Mononuclear cell (primary cell): ENCODE measurements at regions not wholly inside any gene's neighbourhood (a gene's known extent, or its start where the extent isn't known, plus 50 kb on each side); places are given as distances from the start of the nearest gene placed in this dataset.

Experiments used
- H3K27me3 ChIP-seq: 2 replicates; pipeline ENCODE4 v1.6.0; 2011; ENCODE audit warnings: low read length, control low read depth; ENCODE audit not compliant: insufficient read depth
- H3K4me1 ChIP-seq: 2 replicates; pipeline ENCODE4 v1.5.1; 2011; ENCODE audit warnings: mild to moderate bottlenecking, low read length, control low read depth; ENCODE audit not compliant: insufficient read depth
- H3K4me3 ChIP-seq: 2 replicates; pipeline ENCODE4 v1.5.1; 2011; ENCODE audit warnings: mild to moderate bottlenecking, low read length, moderate library complexity
- H3K9me3 ChIP-seq: 2 replicates; pipeline ENCODE4 v1.5.1; 2011; ENCODE audit warnings: low read depth, mild to moderate bottlenecking, control low read depth, low read length

DNA sequence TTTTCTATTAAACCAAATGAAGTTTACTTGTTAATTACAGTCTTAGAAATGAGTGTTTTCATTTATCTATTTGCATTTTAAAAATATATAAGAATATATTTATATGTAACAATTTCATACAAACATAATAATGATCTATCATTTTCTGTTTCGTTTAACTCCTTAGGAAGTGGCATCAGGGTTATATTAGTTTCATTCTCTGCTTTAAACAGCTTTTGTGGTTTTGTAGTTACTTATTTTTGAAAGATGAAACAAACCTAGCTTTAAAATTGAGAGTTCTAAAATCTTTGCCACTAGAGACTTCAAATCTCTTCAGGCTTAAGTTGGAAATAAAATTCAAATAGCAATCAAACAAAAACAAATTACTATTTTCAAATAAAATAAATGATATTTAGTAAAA is 2110.6 kb downstream of the MRPL39 start:
- Histone ChIP-seq H3K27me3 (no peaks in the 10 kb centered on the region), H3K4me1 (no peaks in the 10 kb centered on the region), H3K4me3 (no peak overlapping the region), H3K9me3 (no peaks in the 10 kb centered on the region)

GRCh38 chr21:23488245-23488644 is 2119.0 kb downstream of the MRPL39 start:
- Histone ChIP-seq H3K4me1 (no peaks in the 10 kb centered on the region), H3K27me3 (no peaks in the 10 kb centered on the region), H3K4me3 (no peak overlapping the region), H3K9me3 (no peaks in the 10 kb centered on the region)

GRCh38 chr21:23480591-23481270 is 2126.6 kb downstream of the MRPL39 start:
- H3K9me3 ChIP-seq: no peaks in the 10 kb centered on the region
- no peaks in the 10 kb centered on the region for H3K27me3 ChIP-seq
- H3K4me3 ChIP-seq: no peak overlapping the region
- no peaks in the 10 kb centered on the region for H3K4me1 ChIP-seq

- no peaks in the 10 kb centered on the region for H3K4me1 ChIP-seq
- H3K27me3 ChIP-seq: no peaks in the 10 kb centered on the region
- H3K9me3 ChIP-seq: no peaks in the 10 kb centered on the region
- no peak overlapping the region for H3K4me3 ChIP-seq
These were observed 2128.9 kb downstream of the MRPL39 start for GRCh38 chr21:23478381-23478780.

GRCh38 chr21:23475281-23476219 is 2131.7 kb downstream of the MRPL39 start:
- H3K27me3 ChIP-seq: no peaks in the 10 kb centered on the region
- H3K4me1 ChIP-seq: no peaks in the 10 kb centered on the region
- H3K9me3 ChIP-seq: no peaks in the 10 kb centered on the region

DNA sequence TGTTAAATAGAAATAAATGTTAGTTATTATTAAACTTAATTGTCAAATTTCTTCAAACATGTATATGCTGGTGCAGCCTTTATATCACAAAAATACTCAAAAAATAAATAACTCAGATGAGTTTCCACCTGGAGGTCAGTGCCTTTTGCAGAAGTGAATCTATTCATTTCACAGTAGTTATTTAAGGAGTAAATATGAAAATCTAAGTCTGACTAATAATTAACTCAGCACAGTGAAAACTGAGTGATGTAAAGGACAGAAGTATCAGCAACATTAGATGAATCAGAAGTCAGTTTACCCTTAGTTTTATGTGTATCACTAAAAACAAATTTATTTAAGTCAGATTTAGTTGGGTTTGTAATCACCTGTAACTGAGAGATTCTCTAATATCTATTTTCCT is 2135.4 kb downstream of the MRPL39 start:
- H3K4me1 ChIP-seq: no peaks in the 10 kb centered on the region
- H3K9me3 ChIP-seq: no peaks in the 10 kb centered on the region
- H3K4me3 ChIP-seq: no peak overlapping the region
- no peaks in the 10 kb centered on the region for H3K27me3 ChIP-seq

More at GRCh38 chr21:23475281-23476219, 2131.7 kb downstream of the MRPL39 start:
- H3K4me3 ChIP-seq: no peak overlapping the region

DNA sequence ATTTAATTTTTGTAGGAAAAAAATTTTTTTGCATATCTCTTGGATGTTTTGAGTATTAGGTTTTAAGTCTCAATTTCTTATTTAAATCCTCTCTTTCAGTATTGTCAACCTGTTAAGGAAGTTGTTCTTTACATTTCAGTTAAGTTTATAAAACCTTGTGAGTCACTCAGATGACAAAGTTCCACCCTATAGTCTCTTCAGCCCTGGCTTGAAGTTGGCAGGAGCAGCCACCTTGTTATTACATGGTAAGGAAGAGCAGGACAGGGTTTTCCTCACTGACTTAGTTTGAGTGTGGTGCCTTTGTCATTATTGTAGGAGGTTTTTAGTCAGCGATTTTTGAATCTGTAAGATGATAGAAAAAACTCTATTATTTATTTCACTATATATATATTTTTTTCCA is 2143.9 kb downstream of the MRPL39 start:
- Histone ChIP-seq H3K9me3 (peaks cover 14% of the 10 kb centered on the region), H3K4me3 (no peak overlapping the region), H3K27me3 (no peaks in the 10 kb centered on the region), H3K4me1 (no peaks in the 10 kb centered on the region)

DNA sequence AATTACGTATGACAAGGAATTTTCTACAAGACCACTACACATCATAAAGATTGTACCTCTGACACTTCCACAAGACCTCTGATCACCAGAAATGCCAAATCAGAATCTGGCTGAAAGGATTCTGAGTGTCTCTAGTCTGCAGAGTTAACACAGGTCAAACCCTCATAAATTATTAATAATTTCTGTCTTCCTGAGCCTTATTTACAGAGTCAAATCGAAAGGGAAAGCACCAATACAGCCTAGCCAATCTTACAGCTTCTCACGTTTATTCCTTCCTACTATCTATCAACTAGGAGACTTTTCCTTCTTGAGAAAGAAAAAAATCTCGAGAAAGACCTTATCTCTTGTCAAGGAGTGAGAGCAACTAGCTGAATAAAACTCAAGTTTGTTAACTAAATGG is 2151.6 kb downstream of the MRPL39 start:
- no peak overlapping the region for H3K4me3 ChIP-seq
- peaks cover 8% of the 10 kb centered on the region for H3K9me3 ChIP-seq
- H3K27me3 ChIP-seq: no peaks in the 10 kb centered on the region
- no peaks in the 10 kb centered on the region for H3K4me1 ChIP-seq

GRCh38 chr21:23452384-23453083 is 2154.7 kb downstream of the MRPL39 start:
- no peaks in the 10 kb centered on the region for H3K9me3 ChIP-seq
- H3K4me3 ChIP-seq: no peak overlapping the region
- no peaks in the 10 kb centered on the region for H3K4me1 ChIP-seq
- H3K27me3 ChIP-seq: no peaks in the 10 kb centered on the region

- Histone ChIP-seq H3K9me3 (no peaks in the 10 kb centered on the region), H3K4me3 (no peak overlapping the region), H3K27me3 (no peaks in the 10 kb centered on the region), H3K4me1 (no peaks in the 10 kb centered on the region)
These were observed 2162.0 kb downstream of the MRPL39 start for GRCh38 chr21:23445307-23445706.

DNA sequence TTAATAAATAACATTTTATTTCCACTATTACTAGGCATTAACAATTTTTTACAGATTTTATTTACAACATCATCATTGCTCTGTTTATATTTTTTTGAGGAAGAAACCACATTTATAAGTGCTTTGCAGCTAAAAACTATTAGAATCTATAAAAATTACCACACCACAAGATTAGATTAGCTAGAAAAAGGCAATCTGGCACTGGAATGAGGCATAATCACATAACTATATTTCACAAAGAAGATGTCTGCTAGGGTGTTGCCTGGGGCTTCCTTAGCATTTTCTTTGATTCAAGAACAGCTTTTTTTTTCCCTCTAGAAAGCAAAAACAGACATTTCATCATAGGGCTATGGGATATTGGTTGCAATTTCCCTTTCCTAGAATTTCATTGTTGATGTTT is 2169.2 kb downstream of the MRPL39 start:
- Histone ChIP-seq H3K9me3 (no peaks in the 10 kb centered on the region), H3K4me3 (no peak overlapping the region), H3K27me3 (no peaks in the 10 kb centered on the region), H3K4me1 (no peaks in the 10 kb centered on the region)

DNA sequence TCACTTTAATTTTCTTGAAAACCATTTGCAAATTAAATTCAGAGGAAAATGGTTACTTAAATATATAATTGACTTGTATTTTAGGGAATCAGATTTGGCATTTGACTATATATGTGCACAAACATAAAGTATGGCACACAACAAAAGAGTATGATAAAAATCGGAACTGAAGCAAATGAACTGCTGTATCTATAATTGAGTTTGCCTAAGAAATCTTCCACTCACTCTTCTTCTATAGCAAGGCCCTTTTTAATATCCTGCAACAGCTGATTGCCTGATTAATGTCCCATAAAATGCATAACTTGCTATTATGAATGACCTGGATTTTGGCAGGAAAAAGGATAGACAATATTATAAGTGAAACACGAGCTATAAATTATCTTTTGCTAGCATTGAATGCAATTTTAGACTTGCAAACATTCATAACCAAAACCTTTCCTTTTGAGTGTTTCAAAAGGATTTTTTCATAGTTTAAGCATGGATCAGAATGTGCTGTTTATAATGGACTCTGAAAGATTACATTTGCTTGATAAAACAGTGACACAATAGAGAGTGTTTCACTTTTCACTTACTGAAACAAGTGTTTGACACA is 2204.3 kb downstream of the MRPL39 start:
- Histone ChIP-seq H3K4me3 (no peak overlapping the region), H3K27me3 (no peaks in the 10 kb centered on the region), H3K4me1 (no peaks in the 10 kb centered on the region), H3K9me3 (no peaks in the 10 kb centered on the region)

- no peaks in the 10 kb centered on the region for H3K27me3 ChIP-seq
- no peak overlapping the region for H3K4me3 ChIP-seq
- no peaks in the 10 kb centered on the region for H3K9me3 ChIP-seq
- H3K4me1 ChIP-seq: no peaks in the 10 kb centered on the region
These were observed 2206.0 kb downstream of the MRPL39 start for GRCh38 chr21:23401278-23401677.

- no peaks in the 10 kb centered on the region for H3K27me3 ChIP-seq
- H3K4me3 ChIP-seq: no peak overlapping the region
- H3K9me3 ChIP-seq: no peaks in the 10 kb centered on the region
- no peaks in the 10 kb centered on the region for H3K4me1 ChIP-seq
These were observed 2208.6 kb downstream of the MRPL39 start for GRCh38 chr21:23398726-23399125.

DNA sequence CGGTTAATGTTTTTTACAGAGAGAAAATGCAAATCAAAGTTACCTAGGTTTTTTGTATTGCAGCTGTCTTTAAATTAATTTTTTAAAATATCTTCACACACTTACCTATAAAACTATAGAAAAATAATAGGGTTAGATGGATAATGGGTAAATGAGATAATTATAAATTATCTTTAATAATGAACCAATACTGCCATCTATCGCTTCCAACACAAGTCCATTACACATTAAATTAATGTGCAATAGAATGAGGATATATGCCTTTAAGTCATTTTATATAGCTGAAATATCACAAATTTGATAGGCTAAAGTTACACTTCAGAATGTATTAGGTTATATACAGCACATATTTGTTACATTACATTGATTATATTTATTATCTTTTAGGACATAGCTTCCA is 2212.8 kb downstream of the MRPL39 start:
- Histone ChIP-seq H3K9me3 (no peaks in the 10 kb centered on the region), H3K4me1 (no peaks in the 10 kb centered on the region), H3K4me3 (no peak overlapping the region), H3K27me3 (no peaks in the 10 kb centered on the region)
